HepG2 (cell line): ENCODE measurements at regions not wholly inside any gene's neighbourhood (a gene's known extent, or its start where the extent isn't known, plus 50 kb on each side); places are given as distances from the start of the nearest gene placed in this dataset.

ENCODE experiments used
- ATAC-seq: fragments of 200-7000 bp; cut with Tn5 transposase; 3 replicates; pipeline ENCODE4 v1.9.1; 2020; ENCODE audit warnings: mild to moderate bottlenecking, moderate library complexity
- BruUV-seq: library from RNA; stranded (reverse); fragments of 400-500 nt; replicated peaks from 2 replicates; lab custom pipeline; 2021; lab: Mats Ljungman, UMichigan
- CTCF ChIA-PET: fragments of 300-600 bp; formaldehyde crosslinking; extraction: SDS; loops from one replicate; lab custom pipeline; 2021; ENCODE audit warnings: low total read pairs, inconsistent platforms, low intra/inter-chr PET ratio; lab: Yijun Ruan, JAX
- POLR2A ChIA-PET: fragments of 350-600 bp; sonication (Branson Sonifier 250); formaldehyde crosslinking; loops from one replicate; lab custom pipeline; 2020; ENCODE audit warnings: antibody characterized with exemption, inconsistent platforms; lab: Yijun Ruan, JAX
- DNase-seq: peaks from one replicate; pipeline ENCODE4 v3.0.0-alpha.2; 2015; ENCODE audit warnings: low spot score
- FAIRE-seq: peaks from 3 replicates; lab custom pipeline; 2011; peaks lifted over from hg19 to GRCh38; lab: Jason Lieb, UNC
- H2AFZ ChIP-seq: one replicate; pipeline ENCODE4 v1.6.1; 2011; ENCODE audit warnings: low read length, inconsistent platforms
- H3K27ac ChIP-seq: fragments of 300-600 bp; 3 replicates; pipeline ENCODE4 v1.8.0; 2011; ENCODE audit warnings: mixed run types, mild to moderate bottlenecking, mixed read lengths, low read length, inconsistent platforms; ENCODE audit not compliant: insufficient read depth; ENCODE audit errors: extremely low read length
- H3K27me3 ChIP-seq, 2 experiments: fragments of 200-600 bp in 1 of 2; 2 replicates in 1 of 2; 3 replicates in 1 of 2; pipeline versions ENCODE4 v1.6.0 to v1.8.0; 2011; ENCODE audit warnings: low read length in 2 of 2, mild to moderate bottlenecking in 2 of 2, moderate library complexity in 2 of 2, inconsistent platforms in 1 of 2; ENCODE audit not compliant: insufficient read depth in 2 of 2, control insufficient read depth in 1 of 2
- H3K36me3 ChIP-seq, 2 experiments: fragments of 200-600 bp in 1 of 2; replicated peaks in 1 of 2; 2 replicates in 1 of 2; 3 replicates in 1 of 2; pipeline versions ENCODE4 v1.5.1 to v1.8.0; 2011; ENCODE audit warnings: low read length in 2 of 2, inconsistent platforms in 1 of 2; ENCODE audit not compliant: insufficient read depth in 2 of 2, control insufficient read depth in 1 of 2
- H3K4me1 ChIP-seq: 2 replicates; pipeline ENCODE4 v1.5.1; 2012; ENCODE audit warnings: low read length, inconsistent platforms; ENCODE audit not compliant: insufficient read depth
- H3K4me2 ChIP-seq: 2 replicates; pipeline ENCODE4 v1.6.0; 2011; ENCODE audit warnings: low read depth, low read length, inconsistent platforms
- H3K4me3 ChIP-seq, 3 experiments: fragments of 200-600 bp in 1 of 3; sonication (generic), shearing (Covaris generic) in 1 of 3; replicated peaks in 1 of 3; 2 replicates each; pipeline ENCODE4 v1.5.1; 2011 to 2016; ENCODE audit warnings: low read length in 3 of 3, inconsistent platforms in 2 of 3, low read depth in 2 of 3, mild to moderate bottlenecking in 2 of 3, control low read depth in 1 of 3, mixed read lengths in 1 of 3; ENCODE audit not compliant: insufficient read depth in 1 of 3
- H3K79me2 ChIP-seq: one replicate; pipeline ENCODE4 v1.6.1; 2011; ENCODE audit warnings: low read length, inconsistent platforms; ENCODE audit not compliant: insufficient read depth
- H3K9ac ChIP-seq: 2 replicates; pipeline ENCODE4 v1.6.0; 2011; ENCODE audit warnings: mild to moderate bottlenecking, low read depth, low read length, inconsistent platforms; ENCODE audit not compliant: insufficient read depth
- H3K9me3 ChIP-seq: 2 replicates; pipeline ENCODE4 v1.5.1; 2012; ENCODE audit warnings: mild to moderate bottlenecking, low read length
- H4K20me1 ChIP-seq: 2 replicates; pipeline ENCODE4 v1.6.0; 2011; ENCODE audit warnings: inconsistent platforms, mild to moderate bottlenecking, low read length, moderate library complexity; ENCODE audit not compliant: insufficient read depth
- CBX5 ChIP-seq: sonication (generic); formaldehyde crosslinking; IDR thresholded peaks from 2 replicates; pipeline ENCODE4 v1.4.0; 2020; ENCODE audit warnings: missing genetic modification reagents, borderline replicate concordance
- CREB1 ChIP-seq, 2 experiments: fragments of 450-650 bp in 1 of 2; IDR thresholded peaks; 2 replicates each; pipeline ENCODE4 v1.6.1; 2016 to 2017; ENCODE audit warnings: control low read depth in 1 of 2, mild to moderate bottlenecking in 1 of 2, missing compliant biosample characterization in 1 of 2, missing genetic modification characterization in 1 of 2
- RNF2 ChIP-seq: fragments of 450-650 bp; conservative IDR thresholded peaks from 2 replicates; pipeline ENCODE4 v1.6.1; 2016; ENCODE audit warnings: low read depth
- TGIF2 ChIP-seq: IDR thresholded peaks from 2 replicates; pipeline ENCODE4 v1.6.1; 2016; ENCODE audit warnings: control low read depth, missing compliant biosample characterization
- THYN1 ChIP-seq: sonication (generic); formaldehyde crosslinking; IDR thresholded peaks from 2 replicates; pipeline ENCODE4 v1.8.1; 2023; ENCODE audit warnings: low read depth, mild to moderate bottlenecking, moderate library complexity, missing genetic modification reagents, borderline replicate concordance
- ZBED4 ChIP-seq: sonication (generic); formaldehyde crosslinking; IDR thresholded peaks from 2 replicates; pipeline ENCODE4 v1.4.0; 2020; ENCODE audit warnings: missing genetic modification reagents, borderline replicate concordance
- ZNF264 ChIP-seq: sonication (generic); formaldehyde crosslinking; IDR thresholded peaks from 2 replicates; pipeline ENCODE4 v1.4.0; 2020; ENCODE audit warnings: missing genetic modification reagents
- ZNF547 ChIP-seq: sonication (generic); formaldehyde crosslinking; IDR thresholded peaks from 2 replicates; pipeline ENCODE4 v1.5.1; 2020; ENCODE audit warnings: mild to moderate bottlenecking, missing genetic modification reagents
- ZNF567 ChIP-seq: sonication (generic); formaldehyde crosslinking; IDR thresholded peaks from 2 replicates; pipeline ENCODE4 v1.8.1; 2023; ENCODE audit warnings: mild to moderate bottlenecking, missing genetic modification reagents, borderline replicate concordance
- ZNF574 ChIP-seq: sonication (generic); formaldehyde crosslinking; IDR thresholded peaks from 2 replicates; pipeline ENCODE4 v1.4.0; 2020; ENCODE audit warnings: missing genetic modification reagents
- ZNF710 ChIP-seq: sonication (generic); formaldehyde crosslinking; IDR thresholded peaks from 2 replicates; pipeline ENCODE4 v1.5.0; 2020; ENCODE audit warnings: mild to moderate bottlenecking, missing genetic modification reagents, borderline replicate concordance
- ZNF790 ChIP-seq: sonication (generic); formaldehyde crosslinking; IDR thresholded peaks from 2 replicates; pipeline ENCODE4 v1.8.0; 2022; ENCODE audit warnings: missing genetic modification reagents, mild to moderate bottlenecking, borderline replicate concordance
- WGBS: methylation state at CpG from one replicate; pipeline ENCODE4 v1.1.6; 2017; ENCODE audit warnings: low lambda C conversion rate; 5-methylcytosine and 5-hydroxymethylcytosine counted together
- in situ Hi-C: cut with HindIII; loops from 2 replicates; pipeline ENCODE4 v1.10.0; 2017; ENCODE audit warnings: low pct_unique_long_range_greater_than_20kb; ENCODE audit not compliant: extremely low pct_ligation_motif_present
- intact Hi-C: fragments of 100-400 bp; cut with micrococcal nuclease; formaldehyde crosslinking; loops from one replicate; pipeline ENCODE4 v1.10.0; 2022; ENCODE audit not compliant: unreplicated experiment

GRCh38 chr3:3707858-3708768 is 91.1 kb upstream of the LRRN1 start:
- H3K79me2 ChIP-seq, result no peaks in the 10 kb centered on the region
- BruUV-seq, result no TSS peak
- H3K9me3 ChIP-seq, result no peaks in the 10 kb centered on the region
- H2AFZ ChIP-seq, result no peak overlapping the region
- ATAC-seq (no peak), FAIRE-seq (no peak)
- no peak overlapping the region for H3K4me2 ChIP-seq
- intact Hi-C loops (no loop called here), in situ Hi-C loops (no loop called here)
- no peak overlapping the region for H3K4me3 ChIP-seq
- 19% methylated on average over 6 of the region's 6 CpGs for WGBS
- no peak overlapping the region for H3K27ac ChIP-seq
- H3K36me3 ChIP-seq, result no peaks in the 10 kb centered on the region
- POLR2A ChIA-PET, result no interaction called here
- no peaks in the 10 kb centered on the region for H3K4me1 ChIP-seq
- no peaks in the 10 kb centered on the region for H3K27me3 ChIP-seq
- TF ChIP-seq ZNF547 (CRISPR knock-in tag) (no peak), CREB1 (IDR thresholded peaks at IDR 0.05) (no peak), CREB1 (CRISPR knock-in tag; IDR thresholded peaks at IDR 0.05) (no peak), RNF2 (no peak), CBX5 (CRISPR knock-in tag) (no peak), THYN1 (CRISPR knock-in tag) (no peak), ZNF264 (CRISPR knock-in tag) (no peak), TGIF2 (CRISPR knock-in tag) (no peak), ZNF574 (CRISPR knock-in tag) (no peak), ZNF710 (CRISPR knock-in tag) (no peak), ZNF790 (no peak), ZBED4 (no peak), ZNF567 (no peak)
- TF ChIP-seq, all 625 proteins: peak for 0
- CTCF ChIA-PET, result no interaction called here
- Histone ChIP-seq H3K9ac (no peak overlapping the region), H4K20me1 (no peaks in the 10 kb centered on the region)
- DNase-seq, result no peak
